ENCODE measurements at regions not wholly inside any gene's neighbourhood (a gene's known extent, or its start where the extent isn't known, plus 50 kb on each side); places are given as distances from the start of the nearest gene placed in this dataset.

DNA sequence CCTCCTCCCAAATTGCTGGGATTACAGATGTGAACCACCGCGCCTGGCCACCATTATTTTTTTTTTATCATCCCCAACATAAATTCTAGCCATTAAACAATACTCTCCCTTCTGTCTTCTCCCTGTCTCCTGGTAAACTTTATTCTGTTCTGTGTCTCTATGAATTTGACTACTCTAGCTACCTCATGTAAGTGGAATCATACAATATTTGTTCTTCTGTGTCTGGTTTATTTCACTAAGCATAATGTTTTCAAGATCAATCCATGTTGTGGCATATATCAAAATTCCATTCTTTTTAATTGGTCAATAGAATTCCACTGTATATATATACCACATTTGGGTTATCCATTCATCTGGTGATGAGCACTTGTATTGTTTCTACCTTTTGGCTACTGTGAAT is 71.6 kb downstream of the MCFD2 start:
- no peaks in the 10 kb centered on the region for H3K9me3 ChIP-seq (ENCODE audit: low read length)
- ChIA-PET POLR2A (no interaction called here), CTCF (ENCODE audit: low intra/inter-chr PET ratio, low total read pairs) (no interaction called here)
- H3K4me1 ChIP-seq (ENCODE audit: insufficient read depth, low read length): peaks cover 31% of the 10 kb centered on the region
- ATAC-seq: no peak
- no peak overlapping the region for H2AFZ ChIP-seq (ENCODE audit: low read length)
- no peak overlapping the region for H3K4me3 ChIP-seq (replicated peaks in 1 of 3; ENCODE audit: insufficient read depth in 1 of 3, low read depth in 2 of 3, low read length in 3 of 3)
- no TSS peak for BruUV-seq (replicated peaks)
- no peak overlapping the region for H3K27ac ChIP-seq (ENCODE audit: extremely low read length, insufficient read depth, low read length)
- intact Hi-C loops (cut with micrococcal nuclease; ENCODE audit: unreplicated experiment): no loop called here
- WGBS (ENCODE audit: low lambda C conversion rate): 95% methylated on average over 2 of the region's 2 CpGs
- H3K36me3 ChIP-seq (replicated peaks in 1 of 2; ENCODE audit: control insufficient read depth in 1 of 2, insufficient read depth in 2 of 2, low read length in 2 of 2): no peaks in the 10 kb centered on the region
- no peak overlapping the region for H3K9ac ChIP-seq (ENCODE audit: insufficient read depth, low read depth, low read length)
- no peak for DNase-seq (ENCODE audit: low spot score)
- no peak overlapping the region for H3K4me2 ChIP-seq (ENCODE audit: low read depth, low read length)
- no peaks in the 10 kb centered on the region for H3K79me2 ChIP-seq (ENCODE audit: insufficient read depth, low read length)
- in situ Hi-C loops (cut with HindIII; ENCODE audit: extremely low pct_ligation_motif_present, low pct_unique_long_range_greater_than_20kb): no loop called here
- no peak for FAIRE-seq
- H3K27me3 ChIP-seq (ENCODE audit: control insufficient read depth in 1 of 2, insufficient read depth in 2 of 2, low read length in 2 of 2): peaks cover 6 to 74% of the 10 kb centered on the region in 2 experiments
- no peaks in the 10 kb centered on the region for H4K20me1 ChIP-seq (ENCODE audit: insufficient read depth, low read length)
- TF ChIP-seq ZBTB7A (CRISPR knock-in tag; IDR thresholded peaks at IDR 0.05) (no peak), SPEN (CRISPR knock-in tag; IDR thresholded peaks at IDR 0.05; ENCODE audit: low read depth) (no peak), KAT8 (CRISPR knock-in tag; IDR thresholded peaks at IDR 0.05) (no peak), NR2F2 (IDR thresholded peaks at IDR 0.05; ENCODE audit: borderline replicate concordance, low read depth) (no peak), SKI (IDR thresholded peaks at IDR 0.05; ENCODE audit: partially characterized antibody) (no peak), NAIF1 (CRISPR knock-in tag; IDR thresholded peaks at IDR 0.05; ENCODE audit: borderline replicate concordance) (no peak), RFX3 (CRISPR knock-in tag; IDR thresholded peaks at IDR 0.05) (no peak), HHEX (CRISPR knock-in tag; IDR thresholded peaks at IDR 0.05) (no peak), THAP11 (CRISPR knock-in tag; IDR thresholded peaks at IDR 0.05) (no peak), HMGA1 (CRISPR knock-in tag; conservative IDR thresholded peaks at IDR 0.05) (no peak), FIP1L1 (IDR thresholded peaks at IDR 0.05; ENCODE audit: borderline replicate concordance, insufficient read depth, low read depth, low read length) (no peak), NCOA1 (CRISPR knock-in tag; IDR thresholded peaks at IDR 0.05) (no peak), PRPF4 (IDR thresholded peaks at IDR 0.05; ENCODE audit: low read depth, low read length, poor library complexity, severe bottlenecking) (no peak)
- TF ChIP-seq, protein P1, sequence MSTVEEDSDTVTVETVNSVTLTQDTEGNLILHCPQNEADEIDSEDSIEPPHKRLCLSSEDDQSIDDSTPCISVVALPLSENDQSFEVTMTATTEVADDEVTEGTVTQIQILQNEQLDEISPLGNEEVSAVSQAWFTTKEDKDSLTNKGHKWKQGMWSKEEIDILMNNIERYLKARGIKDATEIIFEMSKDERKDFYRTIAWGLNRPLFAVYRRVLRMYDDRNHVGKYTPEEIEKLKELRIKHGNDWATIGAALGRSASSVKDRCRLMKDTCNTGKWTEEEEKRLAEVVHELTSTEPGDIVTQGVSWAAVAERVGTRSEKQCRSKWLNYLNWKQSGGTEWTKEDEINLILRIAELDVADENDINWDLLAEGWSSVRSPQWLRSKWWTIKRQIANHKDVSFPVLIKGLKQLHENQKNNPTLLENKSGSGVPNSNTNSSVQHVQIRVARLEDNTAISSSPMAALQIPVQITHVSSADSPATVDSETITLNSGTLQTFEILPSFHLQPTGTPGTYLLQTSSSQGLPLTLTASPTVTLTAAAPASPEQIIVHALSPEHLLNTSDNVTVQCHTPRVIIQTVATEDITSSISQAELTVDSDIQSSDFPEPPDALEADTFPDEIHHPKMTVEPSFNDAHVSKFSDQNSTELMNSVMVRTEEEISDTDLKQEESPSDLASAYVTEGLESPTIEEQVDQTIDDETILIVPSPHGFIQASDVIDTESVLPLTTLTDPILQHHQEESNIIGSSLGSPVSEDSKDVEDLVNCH (CRISPR knock-in tag; IDR thresholded peaks at IDR 0.05): no peak
- TF ChIP-seq, protein P2, sequence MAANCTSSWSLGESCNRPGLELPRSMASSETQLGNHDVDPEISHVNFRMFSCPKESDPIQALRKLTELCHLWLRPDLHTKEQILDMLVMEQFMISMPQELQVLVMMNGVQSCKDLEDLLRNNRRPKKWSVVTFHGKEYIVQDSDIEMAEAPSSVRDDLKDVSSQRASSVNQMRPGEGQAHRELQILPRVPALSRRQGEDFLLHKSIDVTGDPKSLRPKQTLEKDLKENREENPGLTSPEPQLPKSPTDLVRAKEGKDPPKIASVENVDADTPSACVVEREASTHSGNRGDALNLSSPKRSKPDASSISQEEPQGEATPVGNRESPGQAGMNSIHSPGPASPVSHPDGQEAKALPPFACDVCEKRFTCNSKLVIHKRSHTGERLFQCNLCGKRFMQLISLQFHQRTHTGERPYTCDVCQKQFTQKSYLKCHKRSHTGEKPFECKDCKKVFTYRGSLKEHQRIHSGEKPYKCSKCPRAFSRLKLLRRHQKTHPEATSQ (CRISPR knock-in tag; IDR thresholded peaks at IDR 0.05; ENCODE audit: borderline replicate concordance): no peak
- TF ChIP-seq, protein P3, sequence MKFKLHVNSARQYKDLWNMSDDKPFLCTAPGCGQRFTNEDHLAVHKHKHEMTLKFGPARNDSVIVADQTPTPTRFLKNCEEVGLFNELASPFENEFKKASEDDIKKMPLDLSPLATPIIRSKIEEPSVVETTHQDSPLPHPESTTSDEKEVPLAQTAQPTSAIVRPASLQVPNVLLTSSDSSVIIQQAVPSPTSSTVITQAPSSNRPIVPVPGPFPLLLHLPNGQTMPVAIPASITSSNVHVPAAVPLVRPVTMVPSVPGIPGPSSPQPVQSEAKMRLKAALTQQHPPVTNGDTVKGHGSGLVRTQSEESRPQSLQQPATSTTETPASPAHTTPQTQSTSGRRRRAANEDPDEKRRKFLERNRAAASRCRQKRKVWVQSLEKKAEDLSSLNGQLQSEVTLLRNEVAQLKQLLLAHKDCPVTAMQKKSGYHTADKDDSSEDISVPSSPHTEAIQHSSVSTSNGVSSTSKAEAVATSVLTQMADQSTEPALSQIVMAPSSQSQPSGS (CRISPR knock-in tag; IDR thresholded peaks at IDR 0.05): no peak
- TF ChIP-seq, protein P4, sequence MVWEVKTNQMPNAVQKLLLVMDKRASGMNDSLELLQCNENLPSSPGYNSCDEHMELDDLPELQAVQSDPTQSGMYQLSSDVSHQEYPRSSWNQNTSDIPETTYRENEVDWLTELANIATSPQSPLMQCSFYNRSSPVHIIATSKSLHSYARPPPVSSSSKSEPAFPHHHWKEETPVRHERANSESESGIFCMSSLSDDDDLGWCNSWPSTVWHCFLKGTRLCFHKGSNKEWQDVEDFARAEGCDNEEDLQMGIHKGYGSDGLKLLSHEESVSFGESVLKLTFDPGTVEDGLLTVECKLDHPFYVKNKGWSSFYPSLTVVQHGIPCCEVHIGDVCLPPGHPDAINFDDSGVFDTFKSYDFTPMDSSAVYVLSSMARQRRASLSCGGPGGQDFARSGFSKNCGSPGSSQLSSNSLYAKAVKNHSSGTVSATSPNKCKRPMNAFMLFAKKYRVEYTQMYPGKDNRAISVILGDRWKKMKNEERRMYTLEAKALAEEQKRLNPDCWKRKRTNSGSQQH (CRISPR knock-in tag; IDR thresholded peaks at IDR 0.05; ENCODE audit: low read depth): no peak

Data from HepG2 (cell line).